ENCODE measurements at regions not wholly inside any gene's neighbourhood (a gene's known extent, or its start where the extent isn't known, plus 50 kb on each side); places are given as distances from the start of the nearest gene placed in this dataset.
"Not testable (repeated sequence)": the region's sequence is repeated elsewhere in the genome, so short reads cannot be mapped to it uniquely, and the experiment has no call there.

DNA sequence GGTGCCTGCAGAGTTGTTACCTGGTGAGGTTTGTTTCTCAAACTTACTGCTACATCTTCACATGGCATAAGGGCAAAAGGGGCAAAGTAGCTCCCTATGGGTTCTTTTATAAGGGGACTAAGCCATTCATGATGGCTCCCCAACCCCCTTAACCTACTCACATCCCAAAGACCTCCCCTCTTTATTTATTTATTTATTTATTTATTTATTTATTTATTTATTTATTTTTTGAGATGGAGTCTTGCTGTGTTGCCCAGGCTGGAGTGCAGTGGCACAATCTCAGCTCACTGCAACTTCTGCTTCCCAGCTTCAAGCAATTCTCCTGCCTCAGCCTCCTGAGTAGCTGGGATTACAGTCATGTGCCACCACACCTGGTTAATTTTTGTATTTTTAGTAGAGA, 1065.7 kb upstream of the DEFB115 start:
- not testable (repeated sequence) for TF ChIP-seq POLR2A, CTCF (IDR thresholded peaks at IDR 0.05)

All from lower leg skin (tissue), 3 donors.